Activated naive CD4-positive, alpha-beta T cell treated with anti-CD3 and anti-CD28 coated beads, Interleukin-2, amount 50 U/mL, for 72 hours (primary cell): ENCODE measurements at regions not wholly inside any gene's neighbourhood (a gene's known extent, or its start where the extent isn't known, plus 50 kb on each side); places are given as distances from the start of the nearest gene placed in this dataset.

Experiments used
- ATAC-seq, 2 donors: fragments of 150-1000 bp; cut with Tn5 transposase; 2 replicates each; pipeline ENCODE4 v1.10.0; 2021; ENCODE audit warnings: mild to moderate bottlenecking in 2 of 2, moderate library complexity in 2 of 2
- DNase-seq, 2 donors: peaks; one replicate each; pipeline ENCODE4 v3.0.0; 2021 to 2022; ENCODE audit warnings: low spot score in 2 of 2
- H3K27ac Mint-ChIP-seq, 2 donors: one replicate each; pipeline ENCODE4 v1.8.0; 2022; ENCODE audit warnings: mild to moderate bottlenecking in 2 of 2, mixed read lengths in 2 of 2
- H3K36me3 Mint-ChIP-seq, 2 donors: one replicate each; pipeline ENCODE4 v1.8.0; 2022; ENCODE audit warnings: mixed read lengths in 2 of 2
- H3K9me3 Mint-ChIP-seq, 2 donors: one replicate each; pipeline ENCODE4 v1.8.0; 2022; ENCODE audit warnings: mixed read lengths in 2 of 2

DNA sequence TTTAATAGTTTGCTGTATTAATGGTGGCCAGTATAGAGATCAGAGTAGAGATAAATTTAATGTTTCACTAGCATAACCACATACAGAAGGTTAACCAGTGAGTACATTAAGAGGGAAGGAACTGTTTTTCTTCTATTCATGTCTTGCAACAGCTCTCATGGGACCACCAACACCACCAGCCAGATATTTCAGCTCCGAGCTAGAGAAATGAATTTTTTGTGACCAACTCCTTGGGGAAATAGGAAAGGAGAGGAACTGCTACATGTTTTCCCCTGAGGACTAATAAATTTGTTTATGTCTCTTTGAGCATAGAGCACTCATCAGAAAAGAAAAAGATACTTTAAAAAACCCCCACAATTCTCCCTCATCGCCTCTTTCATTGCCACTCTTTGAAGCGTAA, 247.5 kb downstream of the MBNL1 start:
- no peak for DNase-seq
- Mint-ChIP-seq H3K27ac (no peak overlapping the region), H3K9me3 (no peaks in the 10 kb centered on the region), H3K36me3 (no peaks in the 10 kb centered on the region)
- ATAC-seq, result no peak

DNA sequence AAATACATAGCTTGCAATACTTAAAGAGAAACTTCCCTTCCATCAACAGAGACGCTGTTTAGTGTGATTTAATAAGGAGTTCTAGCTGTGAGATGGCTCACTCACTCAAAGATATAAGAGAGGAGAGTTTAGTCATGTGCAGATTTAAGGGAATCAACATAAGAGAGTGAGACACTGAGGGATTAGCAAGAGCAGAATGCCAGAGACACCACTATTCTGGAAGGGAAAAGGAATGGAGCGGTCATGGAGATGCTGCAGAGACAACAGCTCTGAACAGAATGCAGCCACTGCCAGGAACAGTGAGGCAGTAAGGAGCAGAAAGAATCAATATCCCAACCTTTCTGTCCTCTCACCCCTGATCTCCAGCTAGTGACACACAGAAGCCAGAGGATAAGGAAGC, 248.8 kb downstream of the MBNL1 start:
- no peak overlapping the region for H3K27ac Mint-ChIP-seq
- no peak for ATAC-seq
- H3K9me3 Mint-ChIP-seq, result no peaks in the 10 kb centered on the region
- no peak for DNase-seq
- H3K36me3 Mint-ChIP-seq, result no peaks in the 10 kb centered on the region

DNA sequence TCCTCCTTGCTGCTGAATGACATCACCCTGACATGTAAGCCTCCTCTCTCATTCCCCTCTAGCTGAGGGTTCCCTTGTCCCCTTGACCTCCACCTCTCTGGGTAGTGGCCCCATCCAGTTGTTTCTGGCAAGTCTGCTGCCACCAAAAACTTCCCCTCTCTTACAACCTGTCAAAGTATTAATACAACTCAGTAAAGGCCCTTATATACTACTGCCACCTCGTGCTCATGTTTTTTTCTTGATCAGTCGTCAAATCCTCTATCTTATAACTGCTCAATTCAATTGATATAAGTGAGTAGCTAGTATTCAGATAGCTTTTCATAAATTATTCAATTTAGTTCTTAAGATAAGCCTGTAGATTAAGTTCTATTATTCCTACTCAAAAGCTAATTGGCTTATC, 249.6 kb downstream of the MBNL1 start:
- no peak for DNase-seq
- H3K27ac Mint-ChIP-seq, result no peak overlapping the region
- no peaks in the 10 kb centered on the region for H3K9me3 Mint-ChIP-seq
- ATAC-seq, result no peak
- H3K36me3 Mint-ChIP-seq, result no peaks in the 10 kb centered on the region

DNA sequence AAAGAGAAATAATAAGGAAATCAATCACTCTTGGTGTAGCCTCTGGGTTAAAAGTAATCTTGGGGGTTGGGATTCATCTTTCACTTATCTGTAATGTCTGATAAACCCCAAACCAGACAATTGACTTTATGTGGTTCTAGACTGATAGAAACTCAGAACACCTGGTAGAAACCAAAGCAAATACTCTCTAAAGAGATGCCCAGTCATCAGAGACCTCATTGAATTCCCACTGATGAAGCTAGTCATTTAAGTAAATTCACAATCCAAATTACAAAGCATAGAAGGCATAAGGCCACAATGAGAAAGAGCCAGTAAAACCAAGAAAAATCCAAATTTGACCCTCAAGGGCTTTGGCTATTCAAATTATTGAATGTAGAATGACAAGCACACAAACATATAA, 250.6 kb downstream of the MBNL1 start:
- Mint-ChIP-seq H3K9me3 (no peaks in the 10 kb centered on the region), H3K27ac (no peak overlapping the region), H3K36me3 (no peaks in the 10 kb centered on the region)
- DNase-seq (no peak), ATAC-seq (no peak)

DNA sequence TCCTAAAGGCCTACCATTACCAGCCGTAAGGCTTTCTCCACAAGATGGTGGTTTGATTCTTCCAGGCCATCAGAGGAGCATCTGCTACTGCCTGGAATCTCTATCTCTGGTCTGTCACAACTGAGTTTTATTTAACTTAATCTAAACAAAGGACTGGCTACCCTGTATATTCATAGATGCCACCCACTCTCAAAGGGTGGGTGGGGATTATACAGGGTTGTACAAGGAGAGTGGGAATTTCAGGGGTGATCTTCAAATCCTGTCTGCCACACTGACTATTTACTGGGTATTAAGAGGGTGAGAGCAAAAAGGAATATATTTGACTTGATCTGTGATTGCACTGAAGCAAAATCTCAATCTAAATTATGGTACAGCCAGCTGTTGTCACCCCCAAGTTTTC, 253.3 kb downstream of the MBNL1 start:
- DNase-seq (no peak), ATAC-seq (no peak)
- Mint-ChIP-seq H3K9me3 (no peaks in the 10 kb centered on the region), H3K27ac (no peak overlapping the region), H3K36me3 (no peaks in the 10 kb centered on the region)

DNA sequence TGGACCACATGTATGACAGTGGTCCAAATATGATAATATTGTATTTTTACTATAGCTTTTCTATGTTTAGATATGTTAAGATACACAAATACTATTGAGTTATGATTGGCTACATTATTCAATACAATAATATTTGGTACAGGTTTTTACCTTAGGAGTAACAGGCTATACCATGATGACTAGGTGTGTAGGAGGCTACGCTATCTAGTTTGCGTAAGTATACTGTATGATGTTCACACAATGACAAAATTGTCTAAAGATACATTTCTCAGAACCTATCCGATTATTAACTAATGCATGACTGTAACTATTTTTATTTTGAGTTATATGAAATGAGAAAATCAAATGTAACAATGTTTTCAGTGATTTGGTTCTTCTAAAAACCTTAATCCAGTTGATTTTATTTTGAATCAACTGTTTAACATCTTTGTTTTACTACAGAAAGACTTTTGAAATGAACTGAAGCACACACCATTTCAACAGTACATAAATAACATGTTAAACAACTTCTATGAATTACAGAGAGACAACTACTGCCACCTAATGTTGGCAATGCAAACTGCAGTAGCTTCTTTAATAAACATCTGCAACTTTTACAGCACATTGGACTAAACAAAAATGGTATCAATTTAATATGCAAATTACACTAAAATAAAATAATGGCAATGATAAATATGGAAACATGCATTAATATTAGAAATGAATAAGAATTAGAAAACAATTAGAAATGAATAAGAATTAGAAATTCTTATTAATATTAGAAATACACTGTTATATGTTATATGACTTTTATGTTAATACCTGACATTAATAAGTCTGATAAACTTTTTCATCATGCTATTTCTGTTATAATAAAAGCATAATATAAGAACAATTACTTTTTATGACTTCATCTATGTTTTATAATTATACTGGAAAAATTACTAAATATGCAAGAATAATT, 255.7 kb downstream of the MBNL1 start:
- H3K9me3 Mint-ChIP-seq, result no peaks in the 10 kb centered on the region
- DNase-seq (peak in 1 of 2 donors; percentile 49), ATAC-seq (peak; percentile 34 to 67)
- H3K36me3 Mint-ChIP-seq, result no peaks in the 10 kb centered on the region
- no peak overlapping the region for H3K27ac Mint-ChIP-seq

DNA sequence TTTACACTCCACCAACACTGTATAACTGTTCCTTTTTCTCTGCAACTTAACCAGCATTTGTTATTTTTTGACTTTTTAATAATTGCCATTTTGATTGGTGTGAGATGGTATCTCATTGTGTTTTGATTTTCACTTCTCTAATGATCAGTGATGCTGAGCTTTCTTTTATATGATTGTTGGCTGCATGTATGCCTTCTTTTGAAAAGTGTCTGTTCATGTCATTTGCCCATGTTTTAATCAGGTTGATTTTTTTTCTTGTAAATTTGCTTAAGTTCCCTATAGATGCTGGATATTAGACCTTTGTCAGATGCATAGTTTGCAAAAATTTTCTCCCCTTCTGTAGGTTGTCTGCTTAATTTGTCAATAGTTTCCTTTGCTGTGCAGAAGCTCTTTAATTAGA, 263.0 kb downstream of the MBNL1 start:
- DNase-seq (no peak), ATAC-seq (no peak)
- Mint-ChIP-seq H3K36me3 (peaks cover 7 to 11% of the 10 kb centered on the region in 2 donors), H3K9me3 (peaks cover 0 to 14% of the 10 kb centered on the region in 2 donors), H3K27ac (no peak overlapping the region)

DNA sequence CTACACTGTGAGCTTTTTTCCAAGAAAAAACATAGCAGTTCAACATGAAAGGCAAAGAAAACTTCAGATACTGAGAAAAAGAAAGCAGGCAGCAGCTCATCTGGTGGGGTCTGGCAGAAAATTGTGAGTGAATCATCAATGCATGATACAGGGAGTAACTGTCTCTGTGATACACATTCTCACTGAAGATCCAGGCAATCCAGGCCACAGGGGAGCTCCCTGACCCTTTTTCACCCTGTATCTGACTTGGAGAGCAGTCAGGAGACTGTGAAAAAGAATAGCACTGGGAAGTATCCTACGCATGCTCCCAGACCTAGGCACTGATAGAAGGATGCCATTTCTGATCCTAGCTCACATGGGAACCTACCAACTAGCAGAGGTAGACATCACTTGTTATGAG, 269.8 kb downstream of the MBNL1 start:
- DNase-seq, result no peak
- peaks cover 0 to 6% of the 10 kb centered on the region in 2 donors for H3K36me3 Mint-ChIP-seq
- no peak overlapping the region for H3K27ac Mint-ChIP-seq
- peaks cover 4 to 10% of the 10 kb centered on the region in 2 donors for H3K9me3 Mint-ChIP-seq
- ATAC-seq, result no peak

DNA sequence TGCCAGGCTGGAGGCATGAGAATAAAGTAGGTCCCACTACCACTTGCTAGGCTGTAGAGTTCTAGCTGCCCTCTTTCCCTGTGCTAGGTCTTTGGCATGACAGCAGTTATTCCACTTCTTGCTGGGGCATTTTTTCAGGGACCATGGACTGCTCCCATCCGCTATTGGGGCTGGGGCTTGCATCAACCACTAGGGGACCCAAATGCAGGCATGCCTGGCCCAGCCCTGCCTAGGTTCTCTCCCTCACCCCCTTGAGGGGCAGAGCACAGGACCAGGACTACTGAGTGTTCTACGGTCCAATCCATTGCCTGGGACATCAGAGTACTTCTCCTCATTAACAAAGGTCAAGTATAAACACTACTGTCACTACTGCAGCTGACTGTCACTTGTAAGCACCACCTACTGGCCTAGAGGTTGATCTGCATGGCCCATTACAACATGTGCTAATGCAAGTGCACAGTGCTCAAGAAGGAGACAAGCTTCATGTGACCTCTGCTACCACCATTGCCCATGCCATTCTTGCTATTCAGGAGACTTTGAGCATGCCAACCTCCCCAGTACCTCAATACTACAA, 270.5 kb downstream of the MBNL1 start:
- no peak for DNase-seq
- Mint-ChIP-seq H3K27ac (no peak overlapping the region), H3K36me3 (peaks cover 0 to 6% of the 10 kb centered on the region in 2 donors), H3K9me3 (peaks cover 4 to 10% of the 10 kb centered on the region in 2 donors)
- ATAC-seq, result no peak

DNA sequence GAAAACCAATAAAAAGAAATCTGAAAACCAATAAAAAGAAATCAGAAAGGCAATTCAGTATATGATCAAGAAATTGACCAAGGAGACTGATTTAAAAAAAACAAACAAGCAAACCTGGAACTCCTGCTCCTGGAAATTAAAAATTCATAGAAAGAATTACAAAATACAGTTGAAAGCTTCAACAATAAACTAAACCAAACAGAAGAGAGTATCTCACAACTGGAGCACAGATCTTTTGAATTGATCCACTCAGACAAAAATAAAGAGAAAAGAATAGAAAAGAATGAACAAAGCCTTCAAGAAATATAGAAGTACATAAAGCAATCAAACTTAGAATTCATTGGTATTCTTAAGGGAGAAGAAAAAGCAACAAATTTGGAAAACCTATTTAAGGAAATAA, 271.4 kb downstream of the MBNL1 start:
- ATAC-seq, result no peak
- Mint-ChIP-seq H3K36me3 (peaks cover 0 to 6% of the 10 kb centered on the region in 2 donors), H3K27ac (no peak overlapping the region), H3K9me3 (peaks cover 4 to 10% of the 10 kb centered on the region in 2 donors)
- no peak for DNase-seq

DNA sequence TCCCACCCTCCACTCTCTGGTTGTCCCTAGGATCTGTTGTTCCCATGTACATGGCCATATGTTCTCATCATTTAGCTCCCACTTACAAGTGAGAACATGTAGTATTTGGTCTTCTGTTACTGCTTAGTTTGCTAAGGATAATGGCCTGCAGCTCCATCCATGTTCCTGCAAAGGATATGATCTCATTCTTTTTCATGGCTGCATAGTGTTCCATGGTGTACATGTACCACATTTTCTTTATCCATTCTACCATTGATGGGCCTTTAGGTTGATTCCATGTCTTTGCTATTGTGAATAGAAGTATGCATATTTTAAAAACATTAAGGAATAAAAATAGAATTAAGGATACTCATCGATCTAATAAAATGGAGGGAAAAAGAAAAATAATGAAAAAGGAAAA, 278.4 kb downstream of the MBNL1 start:
- ATAC-seq (no peak), DNase-seq (no peak)
- Mint-ChIP-seq H3K36me3 (no peaks in the 10 kb centered on the region), H3K9me3 (no peaks in the 10 kb centered on the region), H3K27ac (no peak overlapping the region)

DNA sequence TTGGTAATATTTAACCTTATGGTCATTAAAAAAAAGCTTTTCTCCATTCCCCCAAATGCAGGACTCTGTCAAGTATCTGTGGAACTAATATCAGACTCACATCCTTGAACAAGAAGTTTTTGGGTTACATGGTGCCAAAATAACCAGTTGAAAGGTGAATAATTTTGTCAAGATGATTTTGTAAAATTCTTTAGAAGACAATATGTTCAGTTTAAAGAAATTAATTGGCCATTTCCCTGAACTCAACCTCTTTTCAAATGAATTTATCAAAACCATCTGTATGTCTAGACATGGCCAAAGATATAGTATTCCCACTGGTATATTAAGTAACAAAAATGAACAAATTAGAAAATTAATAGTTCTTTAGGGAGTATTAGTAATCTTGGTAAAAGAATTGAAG, 280.5 kb downstream of the MBNL1 start:
- H3K9me3 Mint-ChIP-seq, result no peaks in the 10 kb centered on the region
- ATAC-seq, result no peak
- no peak for DNase-seq
- H3K27ac Mint-ChIP-seq, result no peak overlapping the region
- H3K36me3 Mint-ChIP-seq, result no peaks in the 10 kb centered on the region

DNA sequence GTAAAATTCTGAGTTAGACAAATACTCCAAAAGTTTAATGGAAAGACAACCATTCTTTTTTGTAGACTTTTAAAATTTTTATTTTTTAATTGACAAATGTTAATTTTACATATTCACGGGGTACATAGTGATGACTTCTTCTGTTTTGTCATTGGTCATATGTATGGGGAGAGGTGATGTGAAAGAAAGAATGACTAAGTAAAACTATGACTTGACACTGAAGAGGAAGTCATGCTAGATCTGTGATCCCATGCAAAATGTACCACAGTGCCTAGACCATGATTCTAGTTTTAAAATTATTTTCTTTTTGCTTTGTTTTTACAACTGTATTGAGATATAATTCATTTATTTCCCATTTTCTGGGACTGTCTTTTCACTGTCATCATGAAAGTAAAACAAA, 281.6 kb downstream of the MBNL1 start:
- DNase-seq (no peak), ATAC-seq (peak in 1 of 2 donors; percentile 44)
- H3K9me3 Mint-ChIP-seq, result no peaks in the 10 kb centered on the region
- no peak overlapping the region for H3K27ac Mint-ChIP-seq
- no peaks in the 10 kb centered on the region for H3K36me3 Mint-ChIP-seq

DNA sequence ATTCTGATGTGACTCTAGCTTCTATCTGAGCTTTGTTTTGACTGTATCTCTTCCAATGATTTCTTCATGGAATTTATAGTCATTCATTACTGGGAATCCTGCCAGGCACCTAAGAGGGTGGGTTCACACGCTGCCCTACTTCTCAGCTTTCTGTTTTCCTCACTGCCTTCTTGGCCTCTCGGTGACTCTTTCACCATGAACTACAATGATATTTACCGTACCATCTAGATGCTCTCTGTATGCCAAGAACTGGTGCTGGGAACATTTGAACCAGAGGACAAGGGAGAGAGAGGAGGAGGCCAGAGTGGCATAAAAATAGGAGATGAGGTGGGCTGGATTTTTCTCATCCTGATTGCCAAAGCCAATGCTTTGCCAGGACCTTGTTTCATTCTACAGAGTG, 280.0 kb upstream of the P2RY1 start:
- Mint-ChIP-seq H3K27ac (no peak overlapping the region), H3K9me3 (peaks cover 0 to 5% of the 10 kb centered on the region in 2 donors), H3K36me3 (no peaks in the 10 kb centered on the region)
- DNase-seq (no peak), ATAC-seq (no peak)

DNA sequence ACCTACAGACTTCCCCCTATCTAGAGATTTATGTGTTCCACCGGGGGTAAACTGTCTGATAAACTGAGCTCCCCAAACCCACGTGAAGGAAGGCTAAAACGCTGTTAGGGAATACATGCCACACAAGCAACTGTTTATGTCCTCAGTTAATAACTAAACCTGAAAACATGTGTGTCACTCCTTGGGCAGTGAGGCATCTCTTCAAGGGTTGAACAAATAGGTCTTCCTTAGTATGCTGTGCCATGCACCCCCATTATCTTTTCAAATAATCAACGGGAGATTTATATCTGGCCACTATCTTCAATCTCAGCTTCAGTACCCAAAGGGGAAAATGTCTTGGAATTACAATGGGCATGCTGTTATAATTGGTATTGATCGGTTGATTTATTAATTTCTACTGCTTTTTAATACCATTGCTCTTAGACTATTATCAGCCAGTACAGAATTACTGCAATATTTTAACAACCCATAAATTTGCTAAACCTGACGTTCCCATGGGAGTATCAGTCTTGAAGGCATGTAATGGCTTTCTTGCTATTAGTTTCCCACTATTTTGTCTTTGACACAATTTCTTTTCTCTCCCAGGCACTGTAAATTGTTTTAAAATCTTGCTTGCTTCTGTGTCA, 279.2 kb upstream of the P2RY1 start:
- Mint-ChIP-seq H3K36me3 (no peaks in the 10 kb centered on the region), H3K27ac (no peak overlapping the region), H3K9me3 (peaks cover 0 to 5% of the 10 kb centered on the region in 2 donors)
- no peak for ATAC-seq
- no peak for DNase-seq

DNA sequence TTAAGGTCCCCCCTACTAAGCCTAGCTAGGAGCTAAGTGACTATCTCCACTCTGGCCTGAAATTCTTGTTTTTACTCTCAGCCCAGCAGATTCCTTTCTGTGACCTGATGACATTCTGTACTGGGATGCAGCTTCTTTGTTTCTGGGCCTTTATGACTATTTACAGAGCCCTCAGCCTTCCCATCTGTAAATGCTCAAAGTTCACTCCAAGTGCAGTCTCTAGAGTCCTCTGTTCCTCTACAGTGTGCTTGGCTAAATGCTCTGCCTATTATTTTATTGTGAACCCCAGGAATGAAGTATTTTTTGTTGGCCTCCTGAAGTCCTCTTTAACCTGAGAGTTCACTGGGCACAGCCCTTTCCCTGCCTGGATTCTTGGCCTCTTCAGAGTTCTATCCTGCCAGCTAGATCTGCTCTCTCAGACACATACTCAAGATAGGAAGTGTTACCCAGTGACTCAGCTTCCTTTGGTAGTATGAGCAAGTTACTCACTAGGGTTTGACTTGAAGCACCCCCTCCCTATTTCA, 278.1 kb upstream of the P2RY1 start:
- H3K36me3 Mint-ChIP-seq, result no peaks in the 10 kb centered on the region
- H3K27ac Mint-ChIP-seq, result peak overlapping the region in 1 of 2 donors; percentile 14
- peak; percentile 94 to 95 for ATAC-seq
- peak in 1 of 2 donors; percentile 8 for DNase-seq
- peaks cover 0 to 5% of the 10 kb centered on the region in 2 donors for H3K9me3 Mint-ChIP-seq

DNA sequence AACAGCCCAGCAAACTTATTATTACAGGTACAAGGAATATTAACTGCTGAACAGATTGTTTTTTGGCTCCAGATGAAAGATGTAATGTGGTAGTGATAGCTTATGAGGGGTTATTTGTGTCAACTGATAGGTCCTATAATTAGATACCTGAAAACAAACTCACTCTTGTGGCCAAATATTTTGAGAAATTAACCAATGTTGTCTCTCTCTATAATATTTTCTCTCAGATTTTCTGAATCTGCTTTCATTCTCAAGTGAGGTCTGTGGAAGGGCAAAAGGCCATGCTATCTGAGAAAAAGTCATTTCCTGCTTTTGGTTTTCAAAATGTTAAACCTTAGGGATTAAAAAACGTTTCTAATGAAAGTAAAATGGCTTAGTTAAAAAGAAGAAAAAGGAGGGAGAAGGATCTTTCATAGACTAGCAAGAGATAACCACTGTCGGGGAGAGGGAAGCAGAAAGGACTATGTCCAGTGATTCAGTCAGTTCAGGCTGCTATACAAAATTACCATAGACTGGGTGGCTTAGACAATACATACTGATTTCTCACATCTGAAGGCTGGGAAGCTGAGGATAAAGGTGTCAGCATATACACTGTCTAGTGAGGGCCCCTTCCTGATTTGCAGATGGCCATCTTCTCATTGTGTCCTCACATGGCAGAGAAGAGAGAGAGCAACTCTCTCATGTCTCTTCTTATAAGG, 277.5 kb upstream of the P2RY1 start:
- no peaks in the 10 kb centered on the region for H3K36me3 Mint-ChIP-seq
- DNase-seq, result no peak
- peak overlapping the region in 1 of 2 donors; percentile 14 for H3K27ac Mint-ChIP-seq
- H3K9me3 Mint-ChIP-seq, result peaks cover 0 to 5% of the 10 kb centered on the region in 2 donors
- ATAC-seq, result no peak
